Central memory CD8-positive, alpha-beta T cell (primary cell): ENCODE measurements at regions not wholly inside any gene's neighbourhood (a gene's known extent, or its start where the extent isn't known, plus 50 kb on each side); places are given as distances from the start of the nearest gene placed in this dataset.

ENCODE experiments used
- ATAC-seq: fragments of 150-1000 bp; cut with Tn5 transposase; replicated peaks from 2 replicates; pipeline ENCODE4 v1.10.0; 2022; ENCODE audit warnings: mild to moderate bottlenecking, moderate FRiP score, moderate number of reproducible peaks; ENCODE audit not compliant: poor library complexity, severe bottlenecking; ENCODE audit errors: extremely low read depth
- DNase-seq, 2 donors: peaks; one replicate each; pipeline ENCODE4 v3.0.0; 2021; ENCODE audit warnings: low spot score in 2 of 2
- H3K27ac Mint-ChIP-seq: one replicate; pipeline ENCODE4 v1.8.0; 2022; ENCODE audit warnings: low read depth, mild to moderate bottlenecking, moderate library complexity, mixed read lengths
- H3K27me3 Mint-ChIP-seq: one replicate; pipeline ENCODE4 v1.8.0; 2022; ENCODE audit warnings: mixed read lengths
- H3K36me3 Mint-ChIP-seq: one replicate; pipeline ENCODE4 v1.8.0; 2022; ENCODE audit warnings: mild to moderate bottlenecking, moderate library complexity, mixed read lengths; ENCODE audit not compliant: insufficient read depth
- H3K4me1 Mint-ChIP-seq: one replicate; pipeline ENCODE4 v1.8.0; 2022; ENCODE audit warnings: mixed read lengths
- H3K4me3 Mint-ChIP-seq: one replicate; pipeline ENCODE4 v1.8.0; 2022; ENCODE audit warnings: mild to moderate bottlenecking, moderate library complexity, mixed read lengths
- H3K9me3 Mint-ChIP-seq: one replicate; pipeline ENCODE4 v1.8.0; 2022; ENCODE audit warnings: mixed read lengths

DNA sequence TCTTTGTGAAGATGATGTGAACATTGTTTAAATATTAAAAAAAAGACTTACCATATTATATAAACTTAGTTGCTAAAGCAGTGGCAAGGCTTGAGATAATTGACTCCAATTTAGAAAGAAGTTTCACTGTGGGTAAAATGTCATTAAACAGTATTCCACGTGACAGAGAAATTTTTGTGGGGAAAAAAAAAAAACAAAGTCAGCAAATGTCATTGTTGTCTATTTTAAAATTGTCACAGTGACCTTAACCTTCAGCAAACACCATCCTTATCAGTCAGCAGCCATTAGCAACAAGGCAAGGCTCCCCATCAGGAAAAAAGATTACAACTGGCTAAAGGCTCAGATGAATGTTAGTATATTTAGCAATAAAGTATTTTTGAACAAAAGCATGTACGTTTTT, 99.3 kb upstream of the CDH18 start:
- ATAC-seq (no peak), DNase-seq (no peak)
- Mint-ChIP-seq H3K4me1 (no peaks in the 10 kb centered on the region), H3K36me3 (no peaks in the 10 kb centered on the region), H3K9me3 (peaks cover 14% of the 10 kb centered on the region), H3K27ac (no peak overlapping the region), H3K27me3 (no peaks in the 10 kb centered on the region), H3K4me3 (no peak overlapping the region)

DNA sequence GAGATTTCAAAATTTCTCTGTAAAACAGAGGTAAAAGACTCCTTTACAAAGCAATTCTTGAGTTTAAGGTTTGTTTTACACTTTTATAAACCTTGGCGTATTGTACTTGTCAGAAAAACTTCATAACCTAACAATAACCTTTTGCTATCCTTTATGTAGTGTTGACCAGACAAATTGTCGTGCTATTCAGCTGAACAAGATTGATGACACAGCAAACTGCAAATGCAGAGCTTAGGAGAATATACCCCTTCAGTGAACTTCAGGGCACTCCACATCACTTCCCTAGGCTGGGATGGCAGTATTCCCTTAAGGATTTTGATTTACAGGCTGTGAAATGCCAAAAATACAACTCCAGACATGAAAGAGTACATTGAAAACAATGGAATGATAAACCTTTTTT, 89.2 kb upstream of the CDH18 start:
- H3K36me3 Mint-ChIP-seq, result no peaks in the 10 kb centered on the region
- H3K9me3 Mint-ChIP-seq, result peaks cover 5% of the 10 kb centered on the region
- H3K27ac Mint-ChIP-seq, result no peak overlapping the region
- ATAC-seq, result no peak
- no peaks in the 10 kb centered on the region for H3K4me1 Mint-ChIP-seq
- no peak overlapping the region for H3K4me3 Mint-ChIP-seq
- DNase-seq, result no peak
- no peaks in the 10 kb centered on the region for H3K27me3 Mint-ChIP-seq

- Mint-ChIP-seq H3K4me1 (no peaks in the 10 kb centered on the region), H3K9me3 (peaks cover 24% of the 10 kb centered on the region), H3K27me3 (no peaks in the 10 kb centered on the region), H3K27ac (no peak overlapping the region), H3K36me3 (no peaks in the 10 kb centered on the region), H3K4me3 (no peak overlapping the region)
- no peak for DNase-seq
- ATAC-seq, result no peak
Measured at GRCh38 chr5:20056933-20057332, 68.9 kb upstream of the CDH18 start.

DNA sequence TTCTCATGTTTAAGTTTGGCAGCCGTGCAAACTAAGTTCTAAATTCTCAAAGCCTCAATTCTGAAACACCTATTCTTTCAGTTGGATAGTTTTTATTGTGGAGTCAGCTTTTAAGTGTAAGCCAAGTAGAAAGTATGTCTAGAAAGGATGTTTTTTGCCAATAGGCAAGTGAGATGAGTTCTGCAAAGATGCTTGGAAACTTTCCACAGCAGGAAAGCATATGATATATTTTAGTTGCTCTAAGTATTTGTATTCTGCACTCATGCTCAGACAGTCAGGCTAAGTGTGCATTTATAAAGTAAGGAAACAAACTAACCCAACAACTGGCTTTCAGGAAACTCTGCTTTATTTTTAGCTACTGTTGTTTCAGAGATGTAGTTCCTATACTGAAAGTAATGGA, 67.3 kb upstream of the CDH18 start:
- H3K9me3 Mint-ChIP-seq, result peaks cover 25% of the 10 kb centered on the region
- H3K4me1 Mint-ChIP-seq, result no peaks in the 10 kb centered on the region
- ATAC-seq (no peak), DNase-seq (no peak)
- no peaks in the 10 kb centered on the region for H3K27me3 Mint-ChIP-seq
- H3K36me3 Mint-ChIP-seq, result no peaks in the 10 kb centered on the region
- no peak overlapping the region for H3K4me3 Mint-ChIP-seq
- H3K27ac Mint-ChIP-seq, result no peak overlapping the region

GRCh38 chr5:20050262-20050661, 62.3 kb upstream of the CDH18 start:
- Mint-ChIP-seq H3K27ac (no peak overlapping the region), H3K9me3 (peaks cover 36% of the 10 kb centered on the region), H3K4me1 (no peaks in the 10 kb centered on the region), H3K27me3 (no peaks in the 10 kb centered on the region), H3K4me3 (no peak overlapping the region), H3K36me3 (no peaks in the 10 kb centered on the region)
- ATAC-seq (no peak), DNase-seq (no peak)

DNA sequence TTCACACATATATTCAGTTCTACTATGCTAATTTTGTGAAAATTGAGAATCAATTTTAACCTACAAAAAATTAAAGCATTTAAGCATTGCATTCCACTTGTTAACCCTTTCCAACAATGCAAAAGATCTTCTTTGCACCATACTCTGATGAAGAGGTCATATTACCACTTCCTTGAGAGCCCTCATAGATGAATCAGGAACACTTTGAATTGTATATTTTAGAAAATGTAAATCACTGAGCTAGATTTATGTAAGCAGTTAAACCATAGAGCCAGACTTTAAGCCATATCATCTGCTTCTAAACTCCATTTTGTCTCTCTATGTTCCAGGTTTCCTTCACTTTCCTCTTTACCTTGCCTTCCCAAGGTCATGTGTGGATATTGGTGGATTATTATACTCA, 56.5 kb upstream of the CDH18 start:
- Mint-ChIP-seq H3K36me3 (no peaks in the 10 kb centered on the region), H3K4me1 (no peaks in the 10 kb centered on the region), H3K27me3 (no peaks in the 10 kb centered on the region), H3K9me3 (peaks cover 29% of the 10 kb centered on the region), H3K27ac (no peak overlapping the region), H3K4me3 (no peak overlapping the region)
- no peak for ATAC-seq
- DNase-seq, result no peak

DNA sequence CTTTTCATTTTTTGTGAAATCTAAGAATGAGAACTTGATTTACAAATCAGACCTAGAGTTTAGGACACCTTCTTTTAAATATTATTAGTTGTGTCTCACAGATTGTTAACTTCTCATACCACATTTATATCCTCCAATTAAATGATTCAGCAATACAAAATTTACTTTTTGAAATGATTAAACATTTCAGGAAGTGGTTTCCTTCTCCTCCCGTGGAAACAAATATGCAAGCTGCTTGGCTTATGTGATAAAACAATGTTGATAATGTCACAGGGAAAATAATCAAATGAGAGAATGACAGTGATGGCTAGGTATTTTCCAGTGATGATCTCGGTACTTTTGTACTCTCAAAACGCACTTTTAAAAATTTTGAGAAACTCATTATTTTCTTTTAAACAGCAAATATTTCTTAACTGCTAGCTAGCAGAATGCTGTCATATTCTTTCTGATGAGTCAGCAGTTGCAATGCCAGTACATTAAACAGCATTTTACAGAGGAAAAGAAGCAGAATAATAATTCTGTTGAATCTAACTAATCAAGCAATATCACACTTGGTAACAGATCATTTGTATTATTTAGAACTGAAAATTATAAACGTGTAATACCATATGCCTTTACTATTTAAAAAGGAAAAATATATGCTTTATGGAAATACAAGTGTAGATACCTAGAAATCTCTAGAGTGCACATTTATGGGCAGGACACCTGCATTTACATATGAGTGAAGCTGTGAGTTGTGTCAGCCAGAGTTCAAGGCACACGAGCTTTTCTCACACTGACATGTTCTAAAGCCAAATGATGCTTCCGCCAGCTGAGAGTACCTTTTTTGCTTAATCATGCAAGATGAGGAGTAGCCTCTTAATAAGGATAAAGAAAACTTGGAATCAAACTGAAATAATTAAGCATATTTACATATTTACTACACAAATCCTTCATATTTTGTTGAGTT, 53.6 kb upstream of the CDH18 start:
- no peaks in the 10 kb centered on the region for H3K27me3 Mint-ChIP-seq
- no peak overlapping the region for H3K27ac Mint-ChIP-seq
- no peak for DNase-seq
- H3K36me3 Mint-ChIP-seq, result peaks cover 2% of the 10 kb centered on the region
- H3K4me3 Mint-ChIP-seq, result no peak overlapping the region
- ATAC-seq, result no peak
- no peaks in the 10 kb centered on the region for H3K4me1 Mint-ChIP-seq
- H3K9me3 Mint-ChIP-seq, result peaks cover 38% of the 10 kb centered on the region

DNA sequence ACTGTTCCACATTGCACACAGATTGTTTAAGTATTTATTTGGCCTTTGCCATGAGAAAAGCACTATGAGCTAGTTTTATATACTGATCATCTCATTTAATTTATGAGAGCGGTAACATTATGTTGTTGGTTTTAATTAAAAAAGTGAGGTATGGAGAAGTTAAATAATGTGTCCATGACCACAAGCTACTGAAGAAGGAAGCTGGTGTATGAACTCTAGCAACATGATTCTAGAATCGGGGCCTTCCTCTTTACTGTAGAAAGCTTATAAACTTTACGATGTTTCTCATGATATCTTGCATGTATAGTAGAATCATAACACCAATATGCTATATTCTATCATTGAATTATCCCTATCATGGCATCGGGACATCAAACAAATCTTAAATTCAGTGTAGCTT, 52.9 kb upstream of the CDH18 start:
- no peak for DNase-seq
- Mint-ChIP-seq H3K36me3 (peaks cover 2% of the 10 kb centered on the region), H3K4me3 (no peak overlapping the region), H3K4me1 (no peaks in the 10 kb centered on the region), H3K27ac (no peak overlapping the region), H3K9me3 (peaks cover 31% of the 10 kb centered on the region), H3K27me3 (no peaks in the 10 kb centered on the region)
- ATAC-seq, result no peak
